Panc1 (cell line): ENCODE measurements at regions not wholly inside any gene's neighbourhood (a gene's known extent, or its start where the extent isn't known, plus 50 kb on each side); places are given as distances from the start of the nearest gene placed in this dataset.
"Not testable (repeated sequence)": the region's sequence is repeated elsewhere in the genome, so short reads cannot be mapped to it uniquely, and the experiment has no call there.

Source experiments
- ATAC-seq: fragments of 200-7000 bp; cut with Tn5 transposase; 2 replicates; pipeline ENCODE4 v1.9.1; 2020; ENCODE audit warnings: mild to moderate bottlenecking, moderate library complexity
- BruUV-seq: library from RNA; stranded (reverse); fragments of 400-500 nt; replicated peaks from 2 replicates; lab custom pipeline; 2021; lab: Mats Ljungman, UMichigan
- CTCF ChIA-PET: fragments of 300-600 bp; sonication (Branson Sonifier 250); formaldehyde crosslinking; loops from one replicate; lab custom pipeline; 2022; ENCODE audit warnings: antibody characterized with exemption; lab: Charles Lee
- POLR2A ChIA-PET: fragments of 300-600 bp; sonication (Branson Sonifier 250); formaldehyde crosslinking; loops from one replicate; lab custom pipeline; 2022; ENCODE audit warnings: antibody characterized with exemption; lab: Charles Lee
- DNase-seq: peaks from one replicate; pipeline ENCODE4 v3.0.0-alpha.2; 2010; ENCODE audit warnings: low read depth, low spot score
- H3K27ac ChIP-seq: 2 replicates; pipeline ENCODE4 v1.5.1; 2011; ENCODE audit warnings: mild to moderate bottlenecking, low read length, inconsistent platforms
- H3K27me3 ChIP-seq: fragments of 200-500 bp; sonication (Bioruptor generic); 2 replicates; pipeline ENCODE4 v1.6.0; 2014; ENCODE audit warnings: low read length, inconsistent platforms; ENCODE audit not compliant: control insufficient read depth, insufficient read depth
- H3K36me3 ChIP-seq: fragments of 200-500 bp; sonication (Bioruptor generic); 2 replicates; pipeline ENCODE4 v1.5.1; 2014; ENCODE audit warnings: inconsistent platforms, mild to moderate bottlenecking, low read length, moderate library complexity; ENCODE audit not compliant: control insufficient read depth, insufficient read depth
- H3K4me1 ChIP-seq: 2 replicates; pipeline ENCODE4 v1.5.1; 2011; ENCODE audit warnings: inconsistent platforms, mild to moderate bottlenecking, low read length, moderate library complexity; ENCODE audit not compliant: control insufficient read depth, insufficient read depth
- H3K4me3 ChIP-seq, 2 experiments: 2 replicates each; pipeline ENCODE4 v1.5.1; 2011 to 2012; ENCODE audit warnings: low read depth in 2 of 2, low read length in 2 of 2, mild to moderate bottlenecking in 2 of 2, inconsistent platforms in 1 of 2, moderate library complexity in 1 of 2
- H3K9me3 ChIP-seq: fragments of 200-500 bp; sonication (Bioruptor generic); 2 replicates; pipeline ENCODE4 v1.5.1; 2014; ENCODE audit warnings: low read depth, mild to moderate bottlenecking, inconsistent platforms, low read length, moderate library complexity; ENCODE audit not compliant: control insufficient read depth, insufficient read depth
- CTCF ChIP-seq: fragments of 450-650 bp; IDR thresholded peaks from 2 replicates; pipeline ENCODE4 v1.5.1; 2017; ENCODE audit warnings: mild to moderate bottlenecking
- POLR2AphosphoS5 ChIP-seq: IDR thresholded peaks from 2 replicates; pipeline ENCODE4 v1.6.1; 2012; ENCODE audit warnings: mild to moderate bottlenecking, low read depth, low read length, moderate library complexity
- REST ChIP-seq, 2 experiments: IDR thresholded peaks; 2 replicates each; pipeline ENCODE4 v1.6.1; 2011 to 2012; ENCODE audit warnings: low read depth in 2 of 2, control low read depth in 1 of 2, low read length in 1 of 2, mild to moderate bottlenecking in 1 of 2, moderate library complexity in 1 of 2; ENCODE audit not compliant: insufficient read depth in 1 of 2
- SIN3A ChIP-seq: IDR thresholded peaks from 2 replicates; pipeline ENCODE4 v1.6.1; 2012; ENCODE audit warnings: low read depth, mild to moderate bottlenecking, low read length, moderate library complexity, borderline replicate concordance; ENCODE audit not compliant: insufficient read depth
- TCF7L2 ChIP-seq: IDR thresholded peaks from 2 replicates; pipeline ENCODE4 v1.6.1; 2011; ENCODE audit warnings: mild to moderate bottlenecking, low read depth, low read length, inconsistent platforms
- in situ Hi-C: cut with HindIII; loops from 2 replicates; pipeline ENCODE4 v1.10.0; 2016; ENCODE audit warnings: low sequenced_read_pairs, low pct_unique_long_range_greater_than_20kb
- intact Hi-C: fragments of 100-400 bp; cut with micrococcal nuclease; formaldehyde crosslinking; loops from one replicate; pipeline ENCODE4 v1.10.0; 2022; ENCODE audit not compliant: unreplicated experiment

GRCh38 chr16:21525956-21526922 lies 73.1 kb upstream of the METTL9 start:
- H3K4me1 ChIP-seq, DNase-seq, H3K9me3 ChIP-seq, H3K27me3 ChIP-seq, H3K36me3 ChIP-seq, ATAC-seq, BruUV-seq, H3K27ac ChIP-seq, H3K4me3 ChIP-seq, intact Hi-C loops, in situ Hi-C loops, POLR2A ChIA-PET: not testable (repeated sequence)
- CTCF ChIA-PET, result interaction anchor here (0.6 kb wide), 1 partner anchor 442 kb away, joined by 10 read pairs; no protein-coding TSS in a partner anchor

GRCh38 chr16:21526923-21527807 lies 72.2 kb upstream of the METTL9 start:
- no TSS peak for BruUV-seq
- TF ChIP-seq TCF7L2, result no peak
- no peak for TF ChIP-seq REST (IDR thresholded peaks at IDR 0.05; ENCODE audit: insufficient read depth in 1 of 2, low read depth in 2 of 2, low read length in 1 of 2)
- TF ChIP-seq SIN3A, result no peak
- no peak for TF ChIP-seq POLR2AphosphoS5
- TF ChIP-seq CTCF, result no peak
- DNase-seq (no peak), ATAC-seq (no peak)
- H3K4me1 ChIP-seq, result peaks cover 5% of the 10 kb centered on the region; the same call in 1 of the 2 replicates
- H3K4me3 ChIP-seq, result no peak overlapping the region
- H3K27me3 ChIP-seq, result no peaks in the 10 kb centered on the region
- no peak overlapping the region for H3K27ac ChIP-seq
- CTCF ChIA-PET, result no interaction called here
- no peaks in the 10 kb centered on the region for H3K36me3 ChIP-seq
- in situ Hi-C loops (no loop called here), intact Hi-C loops (no loop called here)
- H3K9me3 ChIP-seq, result no peaks in the 10 kb centered on the region
- POLR2A ChIA-PET, result no interaction called here

- H3K4me1 ChIP-seq, DNase-seq, CTCF ChIA-PET, H3K27me3 ChIP-seq, BruUV-seq, POLR2A ChIA-PET, in situ Hi-C loops, H3K4me3 ChIP-seq, intact Hi-C loops, H3K9me3 ChIP-seq, H3K27ac ChIP-seq, H3K36me3 ChIP-seq, ATAC-seq: not testable (repeated sequence)
These were observed 70.2 kb upstream of the METTL9 start for GRCh38 chr16:21529060-21529658.

- CTCF ChIA-PET, BruUV-seq: not testable (repeated sequence)
- peak; percentile 22 for ATAC-seq
These were observed 68.5 kb upstream of the METTL9 start for GRCh38 chr16:21530729-21531383.

More at GRCh38 chr16:21530729-21531383, 68.5 kb upstream of the METTL9 start:
- H3K27me3 ChIP-seq, DNase-seq, H3K4me1 ChIP-seq, intact Hi-C loops, POLR2A ChIA-PET, H3K36me3 ChIP-seq, H3K9me3 ChIP-seq, in situ Hi-C loops, H3K4me3 ChIP-seq, H3K27ac ChIP-seq: not testable (repeated sequence)
